ENCODE measurements at regions not wholly inside any gene's neighbourhood (a gene's known extent, or its start where the extent isn't known, plus 50 kb on each side); places are given as distances from the start of the nearest gene placed in this dataset.

DNA sequence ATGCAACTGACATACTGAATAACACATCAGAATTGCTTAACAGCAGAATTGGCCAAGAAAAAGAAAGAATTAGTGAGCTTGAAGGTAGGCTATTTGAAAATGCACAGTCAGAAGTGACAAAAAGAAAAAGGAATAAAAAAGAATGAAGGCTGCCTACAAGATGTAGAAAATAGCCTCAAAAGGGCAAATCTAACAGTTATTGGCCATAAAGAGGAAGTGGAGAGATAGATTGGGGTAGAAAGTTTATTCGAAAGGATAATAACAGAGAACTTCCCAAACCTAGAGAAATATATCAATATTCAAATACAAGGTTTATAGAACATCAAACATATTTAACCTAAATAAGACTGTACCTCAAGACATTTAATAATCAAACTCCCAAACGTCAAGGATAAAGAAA lies 67.5 kb downstream of the ATP6V1G3 start:
- no peak for DNase-seq

DNA sequence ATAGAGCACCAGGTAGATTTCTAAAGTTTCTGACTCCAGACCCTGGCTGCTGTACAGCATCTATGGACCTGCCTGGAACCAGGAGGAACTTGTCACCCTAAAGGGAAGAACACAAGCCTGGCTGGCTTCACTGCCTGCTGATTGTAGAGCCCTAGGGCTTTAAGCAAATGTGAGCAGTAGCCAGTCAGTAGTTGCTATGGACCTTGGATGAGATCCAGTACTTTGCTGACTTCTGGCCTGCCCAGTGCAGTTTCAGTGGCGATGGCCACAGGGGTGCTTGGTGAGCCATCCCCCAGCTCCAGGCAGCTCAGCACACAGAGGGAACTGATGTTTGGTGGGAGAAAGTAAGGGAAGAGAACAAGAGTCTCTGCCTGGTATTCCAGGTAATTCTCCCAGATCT lies 68.4 kb downstream of the ATP6V1G3 start:
- no peak for DNase-seq

DNA sequence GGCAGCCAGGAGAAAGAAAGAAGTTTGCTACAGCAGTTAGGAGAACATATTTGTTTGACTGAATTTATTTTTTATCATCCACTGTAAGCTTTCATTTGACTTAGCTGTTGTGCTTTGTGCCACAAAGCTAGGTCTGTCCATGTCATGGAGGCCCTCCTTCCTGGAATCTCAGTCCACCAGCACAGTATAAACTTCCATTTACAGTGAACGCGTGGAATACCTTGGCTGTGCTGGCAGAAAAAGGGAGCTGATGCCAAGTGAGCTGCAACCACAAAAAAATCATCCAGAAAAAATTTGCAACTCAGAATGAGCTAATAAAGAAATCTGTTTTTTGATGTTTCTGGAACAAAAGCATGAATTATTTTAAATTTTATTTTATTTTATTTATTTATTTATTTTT lies 72.6 kb downstream of the ATP6V1G3 start:
- no peak for DNase-seq

DNA sequence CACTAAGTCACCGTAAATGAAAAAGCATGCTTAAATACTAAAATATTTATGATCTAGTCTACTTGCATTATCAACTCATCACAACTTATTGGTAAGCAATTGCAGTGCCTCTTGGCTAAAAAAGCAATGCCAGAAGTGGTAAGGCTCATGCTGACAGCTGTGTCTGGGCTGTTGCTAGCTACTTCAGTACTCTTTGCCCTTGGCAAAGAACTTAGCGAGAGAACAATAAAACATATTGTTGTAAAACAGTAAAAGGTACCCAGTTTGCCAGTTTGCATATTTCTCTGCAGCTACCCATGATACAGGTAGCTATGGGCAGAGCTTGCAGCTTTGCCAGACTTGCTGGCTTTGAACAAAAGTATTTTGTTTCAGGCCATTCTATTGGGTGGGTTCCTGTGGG lies 73.1 kb downstream of the ATP6V1G3 start:
- DNase-seq: no peak

DNA sequence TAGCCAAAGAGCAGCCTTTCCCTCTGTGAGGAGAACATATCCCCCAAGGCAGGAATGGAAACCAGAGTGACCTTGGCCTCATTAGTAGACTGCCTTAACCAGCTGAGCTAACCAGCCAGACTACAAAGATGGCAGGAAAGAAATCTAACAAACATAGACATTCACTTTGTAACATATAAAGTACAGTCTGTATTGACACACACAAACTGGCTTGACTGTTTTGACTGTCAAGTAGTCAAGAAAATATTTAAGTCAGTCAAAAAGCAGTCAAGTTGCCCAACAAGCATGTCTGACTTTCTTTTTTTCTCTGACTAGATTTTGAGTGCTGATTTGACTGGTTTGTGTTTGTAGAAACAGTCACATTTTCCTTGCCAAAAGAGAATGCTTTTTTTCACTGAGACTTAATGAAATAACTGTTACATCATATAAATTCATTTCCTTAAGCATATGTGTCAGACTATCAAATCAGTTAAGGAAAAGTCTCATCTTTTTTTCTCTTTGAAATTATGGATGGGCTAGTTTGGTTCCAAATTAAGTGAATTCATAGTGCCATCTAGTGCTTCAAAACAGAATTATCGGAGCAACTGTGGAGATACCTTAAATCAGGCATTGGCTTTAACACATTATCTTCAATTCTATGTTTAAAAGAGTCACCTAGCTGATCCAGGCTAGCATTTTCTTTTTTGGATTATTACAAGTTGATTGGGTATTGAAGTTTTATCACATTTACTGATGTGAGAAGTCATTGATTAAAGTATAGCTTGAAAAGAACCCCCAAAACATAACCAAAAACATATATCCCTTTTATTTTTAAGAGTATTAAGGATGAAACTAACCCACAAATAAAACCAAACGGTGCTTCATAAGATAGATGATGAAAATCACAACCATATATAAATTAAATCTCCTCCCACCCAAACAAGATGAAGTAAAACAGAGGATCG lies 75.0 kb downstream of the ATP6V1G3 start:
- DNase-seq: no peak

DNA sequence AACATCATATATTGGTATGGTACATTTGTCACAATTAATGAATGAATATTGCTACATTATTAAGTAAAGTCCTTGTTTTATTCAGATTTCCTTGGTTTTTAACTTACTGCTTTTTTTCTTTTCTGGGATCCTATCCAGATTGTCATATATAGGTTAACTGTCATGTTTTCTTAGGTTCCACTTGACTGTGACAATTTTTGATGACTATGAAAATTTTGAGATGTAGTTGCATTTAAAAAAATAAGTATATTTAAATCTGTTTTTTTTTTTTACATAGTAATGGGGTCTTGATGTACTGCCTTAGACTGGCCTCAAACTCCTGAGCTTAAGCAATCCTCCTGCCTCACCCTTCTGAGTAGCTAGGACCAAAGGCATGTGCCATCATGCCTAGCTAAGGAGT lies 76.8 kb downstream of the ATP6V1G3 start:
- DNase-seq: no peak

DNA sequence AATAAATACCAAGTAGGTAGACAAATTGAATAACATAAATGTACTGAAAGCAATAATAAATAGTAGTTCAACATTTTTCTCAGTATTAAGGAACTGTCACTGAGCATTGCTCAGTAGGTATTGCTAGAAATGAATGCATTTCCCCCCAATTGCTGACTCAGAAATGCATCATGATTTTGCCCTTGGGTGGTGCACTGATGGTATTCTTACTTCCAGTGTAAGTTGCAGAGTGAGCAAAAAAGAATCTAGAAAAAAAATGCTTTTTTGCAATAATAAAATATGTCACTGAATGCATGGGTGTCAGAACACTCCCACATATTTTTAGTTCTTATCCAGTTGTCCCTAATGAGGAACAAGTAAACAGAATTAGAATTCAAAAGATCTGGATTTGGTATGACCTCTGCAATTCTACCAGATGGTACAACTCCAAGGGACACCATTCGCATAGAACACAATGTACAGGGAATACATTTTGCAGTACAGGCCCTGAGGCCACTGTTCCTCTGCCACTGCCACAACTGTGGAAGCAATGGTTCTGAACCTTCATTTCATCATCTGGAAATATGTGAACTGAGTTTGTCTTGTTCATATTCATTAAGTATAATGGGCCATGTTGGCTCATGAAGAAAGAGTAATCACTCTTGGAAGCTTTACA lies 78.0 kb downstream of the ATP6V1G3 start:
- peak; percentile 6 for DNase-seq

DNA sequence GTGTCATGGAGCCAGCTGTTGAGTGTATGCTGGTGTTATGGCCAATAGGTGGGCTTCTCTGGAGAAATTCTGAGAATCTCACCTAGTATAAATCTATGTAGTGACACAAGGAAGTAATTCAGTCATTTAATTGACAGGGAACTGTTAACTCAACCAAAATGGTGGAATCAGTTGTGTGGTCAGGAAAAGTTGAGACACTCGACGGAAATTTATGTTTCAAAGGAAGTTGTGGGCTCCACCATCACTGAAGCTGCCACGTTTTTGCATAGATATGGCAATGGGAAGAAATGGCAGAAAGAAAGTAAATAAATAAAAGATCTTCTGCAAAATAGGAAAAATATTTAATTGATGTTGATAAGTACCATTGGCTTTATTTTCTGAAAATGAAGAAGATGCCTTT lies 84.5 kb downstream of the ATP6V1G3 start:
- DNase-seq: no peak

DNA sequence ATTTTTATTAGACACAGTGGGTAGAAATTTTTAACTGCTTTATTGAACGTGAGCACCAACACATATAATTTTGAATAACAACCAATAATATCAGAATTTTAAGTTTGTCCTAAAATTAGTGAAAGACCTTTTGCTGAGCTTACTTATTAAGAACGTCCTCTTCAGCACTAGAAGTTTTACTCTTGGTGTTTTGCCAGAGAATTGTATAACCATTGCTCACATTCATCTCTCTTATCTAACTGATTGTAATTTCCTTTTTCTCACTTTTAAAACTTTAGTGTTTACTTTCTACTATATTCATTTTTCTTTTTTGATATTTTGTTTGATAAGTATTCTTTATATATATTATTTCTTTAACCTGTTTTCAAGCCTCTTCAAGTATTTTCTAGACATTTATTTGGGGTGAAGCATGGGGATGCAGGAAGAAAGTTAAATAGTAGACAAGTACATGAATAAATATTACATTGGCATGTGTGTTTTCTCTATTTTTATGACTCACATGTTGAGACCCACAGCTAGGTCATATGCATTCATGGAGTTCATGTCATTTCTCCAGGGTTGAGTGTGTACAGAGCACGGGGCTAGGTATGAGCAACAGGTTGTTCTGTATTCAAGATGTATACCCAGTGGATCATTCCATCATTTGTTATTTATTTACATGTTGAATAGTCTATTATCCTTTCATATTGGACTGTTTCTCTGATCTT lies 90.6 kb downstream of the ATP6V1G3 start:
- no peak for DNase-seq

DNA sequence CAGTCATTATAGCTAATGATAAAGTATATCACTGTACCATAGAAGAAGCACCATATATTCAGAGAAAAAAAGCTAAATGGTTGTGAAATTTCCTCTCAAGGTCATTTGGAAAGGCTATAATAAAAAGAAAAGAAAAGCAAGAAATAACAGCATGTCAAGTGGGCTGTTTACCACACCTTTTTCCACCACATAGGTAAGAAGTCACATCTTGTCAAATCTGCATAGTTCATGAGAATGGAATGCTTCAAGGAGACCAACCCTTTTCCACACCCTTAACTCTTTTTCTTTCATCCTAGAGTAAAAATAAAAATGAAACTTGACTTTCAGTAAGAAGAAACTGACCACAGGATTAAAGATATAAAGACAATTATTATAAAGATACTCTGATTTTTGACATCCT lies 91.2 kb downstream of the ATP6V1G3 start:
- no peak for DNase-seq

DNA sequence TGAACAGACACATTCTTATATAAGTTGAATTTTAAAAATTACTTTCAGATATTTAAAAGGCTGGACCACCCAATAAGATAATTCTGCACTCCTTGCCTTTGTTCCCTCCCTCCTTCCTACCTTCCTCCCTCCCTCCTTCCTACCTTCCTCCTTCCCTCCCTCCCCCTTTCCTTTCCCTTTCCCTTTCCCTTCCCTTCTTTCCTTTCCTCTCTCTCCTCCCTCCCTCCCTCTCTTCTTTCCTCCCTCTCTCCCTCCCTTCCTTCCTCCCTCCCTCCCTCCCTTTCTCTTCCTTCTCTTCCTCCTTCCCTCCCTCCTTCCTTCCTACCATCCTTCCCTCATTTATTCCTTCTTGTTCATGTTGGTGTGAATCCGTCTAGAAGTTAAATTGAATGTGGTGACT lies 93.0 kb downstream of the ATP6V1G3 start:
- DNase-seq: no peak

DNA sequence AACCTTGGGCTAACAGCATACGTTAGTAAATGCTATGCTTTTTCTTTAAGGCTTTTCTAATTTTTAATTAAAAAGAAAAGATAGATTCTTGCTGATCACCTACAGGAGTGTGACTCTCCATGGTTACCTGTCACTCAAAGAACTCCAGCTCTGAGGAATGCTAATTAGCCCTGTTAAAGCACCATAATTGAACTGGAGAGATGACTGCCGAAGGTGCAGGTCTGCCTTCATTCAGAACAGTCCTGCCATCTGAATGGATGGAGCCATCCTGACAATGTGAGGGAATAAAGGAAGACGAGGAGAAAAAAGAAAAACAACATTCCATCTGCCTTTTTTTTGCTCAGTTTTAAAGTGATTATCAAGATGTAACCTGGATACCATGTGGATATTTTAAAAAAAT lies 94.6 kb downstream of the ATP6V1G3 start:
- DNase-seq: no peak

DNA sequence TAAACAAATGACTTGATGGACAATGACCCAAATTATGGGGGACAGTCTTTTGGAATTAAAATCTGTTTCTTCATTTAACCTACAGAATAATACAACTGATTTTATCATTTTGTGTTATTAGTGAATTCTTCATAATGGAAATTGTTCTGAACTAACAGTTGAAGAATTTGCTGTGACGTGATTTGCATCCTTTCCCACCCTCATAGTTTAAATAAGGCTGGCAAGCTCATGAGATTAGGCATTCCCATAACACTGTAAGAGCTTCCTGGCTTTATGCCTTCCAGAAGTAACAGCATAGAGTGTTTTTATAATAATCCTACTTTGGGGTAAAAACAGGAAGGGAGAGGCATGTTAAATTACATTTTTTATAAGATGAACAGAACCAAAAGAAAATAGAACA lies 95.7 kb downstream of the ATP6V1G3 start:
- no peak for DNase-seq

DNA sequence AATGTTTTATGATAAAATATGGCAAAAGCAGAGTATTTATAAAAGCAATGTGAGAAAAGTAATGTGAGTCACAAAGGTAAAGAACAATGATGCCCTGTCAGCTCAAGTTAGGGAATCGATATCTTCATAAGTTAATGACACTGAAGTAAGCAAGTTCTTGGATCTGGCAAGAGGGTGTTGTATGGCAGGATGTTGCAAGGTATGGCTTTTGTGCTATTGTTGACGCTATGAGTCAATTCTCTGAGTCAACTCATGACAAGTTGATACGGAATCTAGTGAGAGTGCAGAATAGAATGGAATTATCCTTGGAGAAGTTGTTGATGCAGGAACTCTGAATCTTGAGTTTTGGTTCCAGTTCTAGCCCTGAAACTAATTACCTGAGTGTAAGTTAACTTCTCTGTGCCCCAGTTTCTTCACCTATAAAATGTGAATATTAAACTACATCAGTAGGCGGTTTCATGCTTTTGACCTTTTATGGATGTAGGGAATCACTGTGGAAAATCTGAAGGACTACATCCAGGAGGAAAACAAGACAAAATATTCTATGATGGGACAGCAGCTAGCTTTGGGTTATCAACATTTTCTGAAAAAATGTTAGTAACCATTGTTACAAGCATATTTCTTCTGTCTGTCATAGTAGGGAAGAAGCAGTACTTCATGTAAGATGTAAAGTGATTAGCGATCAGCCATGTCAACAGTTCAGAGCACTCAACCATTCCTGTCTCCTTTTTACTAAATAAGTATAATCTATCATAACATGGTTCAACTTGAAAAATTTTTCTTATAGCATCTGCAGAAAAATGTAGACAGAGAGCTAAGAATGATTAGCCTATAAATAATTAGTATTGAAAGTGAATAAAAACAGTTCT lies 96.9 kb downstream of the ATP6V1G3 start:
- no peak for DNase-seq

DNA sequence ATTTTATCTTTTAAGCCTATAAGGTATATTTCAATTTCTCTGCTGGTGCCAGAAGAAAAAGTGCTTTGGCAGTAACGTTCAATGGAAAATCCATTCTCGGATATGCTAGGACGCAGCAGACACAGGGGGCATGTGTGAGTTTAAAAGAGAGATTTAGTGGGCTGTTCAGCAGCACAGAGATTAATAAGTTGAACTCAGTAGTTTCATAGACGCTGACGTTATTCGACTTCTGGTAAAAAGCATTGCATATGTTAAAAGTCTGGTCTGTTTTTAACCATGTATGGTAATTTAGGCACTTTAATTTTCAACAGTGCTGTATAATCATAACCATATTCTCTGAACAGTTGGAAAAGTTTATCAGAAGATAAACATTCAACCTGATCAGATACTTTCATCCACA lies 99.6 kb downstream of the ATP6V1G3 start:
- no peak for DNase-seq

DNA sequence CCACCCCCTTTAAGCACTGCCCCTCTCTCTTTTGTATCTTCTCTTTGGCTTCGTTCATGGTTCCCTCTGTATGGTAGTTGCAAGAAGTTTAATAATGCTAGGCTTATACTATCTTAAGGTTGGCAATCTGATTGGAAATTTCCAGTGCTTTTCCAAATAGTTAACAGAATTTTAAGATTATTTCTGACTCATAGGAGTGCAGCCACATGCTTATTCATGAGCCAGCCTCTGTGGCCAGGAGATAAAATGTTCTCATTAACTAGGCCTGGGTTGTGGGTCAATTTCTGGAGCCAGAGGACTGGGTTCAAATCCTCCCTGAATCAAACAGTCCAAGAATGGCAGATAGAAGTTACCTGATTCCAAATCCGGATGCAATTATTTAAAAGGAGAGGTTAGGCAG lies 103.1 kb downstream of the ATP6V1G3 start:
- DNase-seq: no peak

DNA sequence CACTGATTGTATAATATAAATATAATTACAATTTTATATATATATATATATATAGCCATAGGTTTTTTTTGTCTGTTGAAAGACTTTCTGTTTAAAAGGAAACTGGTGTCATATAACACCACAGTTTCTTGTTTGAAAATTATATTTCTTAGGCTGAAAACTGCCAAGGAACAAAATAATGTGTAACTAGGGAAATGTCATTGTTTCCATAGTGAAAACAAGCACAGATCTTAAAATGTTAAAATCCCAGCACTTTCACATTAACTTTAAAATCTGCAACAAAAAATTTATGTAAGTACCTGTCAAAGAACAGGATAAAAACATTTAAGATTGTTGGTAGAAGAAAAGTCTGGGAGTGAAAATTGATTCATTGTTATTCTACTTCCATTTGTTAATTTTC lies 104.2 kb downstream of the ATP6V1G3 start:
- no peak for DNase-seq

DNA sequence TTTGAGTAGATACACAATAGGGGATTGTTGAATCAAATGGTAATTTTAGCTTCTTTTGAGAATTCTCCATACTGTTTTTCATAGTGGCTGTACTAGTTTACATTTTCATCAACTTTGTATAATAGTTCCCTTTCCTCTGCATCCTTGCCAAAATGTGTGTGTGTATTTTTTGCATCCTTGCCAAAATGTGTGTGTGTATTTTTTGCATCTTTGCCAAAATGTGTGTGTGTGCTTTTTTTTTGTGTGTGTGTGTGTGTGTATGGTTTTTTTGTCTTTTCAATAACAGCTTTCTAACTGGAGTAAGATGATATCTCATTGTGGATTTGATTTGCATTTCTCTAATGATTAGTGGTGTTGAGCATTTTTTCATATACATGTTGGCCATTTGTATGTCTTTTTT lies 105.4 kb downstream of the ATP6V1G3 start:
- no peak for DNase-seq

DNA sequence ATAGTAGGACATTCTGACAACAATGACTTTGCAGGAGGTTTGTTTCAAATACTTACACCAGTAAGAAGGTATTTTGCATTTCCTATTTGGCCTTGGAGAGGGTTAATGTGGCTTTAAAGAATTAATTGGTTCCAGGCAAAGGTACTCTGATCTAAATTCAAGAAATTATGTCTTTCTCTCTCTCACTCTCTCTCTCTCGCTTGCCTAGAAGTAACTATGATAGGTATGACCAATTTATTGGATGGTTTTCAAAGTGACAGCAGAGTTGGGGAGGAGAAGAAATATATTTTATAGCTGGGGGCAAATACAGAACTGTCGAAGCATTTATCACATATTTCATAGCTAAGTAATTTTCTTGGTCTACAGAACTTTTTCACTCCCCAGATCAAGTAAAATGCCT lies 116.0 kb downstream of the ATP6V1G3 start:
- no peak for DNase-seq

DNA sequence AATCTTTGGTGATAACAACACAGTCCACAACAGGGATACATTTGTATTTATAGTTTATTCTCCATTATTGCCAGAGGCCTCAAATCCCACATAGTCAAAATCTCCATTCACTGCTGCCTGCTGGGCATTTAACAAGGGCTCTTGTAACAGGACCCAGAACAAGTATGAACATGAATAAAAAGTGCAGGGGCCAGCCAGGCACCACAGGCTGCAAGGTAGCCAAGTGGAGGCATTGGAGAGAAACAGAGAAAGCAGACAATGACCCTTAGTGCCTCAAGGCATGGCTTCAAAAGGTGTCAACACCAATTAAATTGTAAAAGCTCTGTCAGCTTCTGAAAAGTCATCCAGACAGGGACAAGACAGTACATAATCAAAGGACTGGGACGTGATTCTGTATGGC lies 116.8 kb downstream of the ATP6V1G3 start:
- no peak for DNase-seq

DNA sequence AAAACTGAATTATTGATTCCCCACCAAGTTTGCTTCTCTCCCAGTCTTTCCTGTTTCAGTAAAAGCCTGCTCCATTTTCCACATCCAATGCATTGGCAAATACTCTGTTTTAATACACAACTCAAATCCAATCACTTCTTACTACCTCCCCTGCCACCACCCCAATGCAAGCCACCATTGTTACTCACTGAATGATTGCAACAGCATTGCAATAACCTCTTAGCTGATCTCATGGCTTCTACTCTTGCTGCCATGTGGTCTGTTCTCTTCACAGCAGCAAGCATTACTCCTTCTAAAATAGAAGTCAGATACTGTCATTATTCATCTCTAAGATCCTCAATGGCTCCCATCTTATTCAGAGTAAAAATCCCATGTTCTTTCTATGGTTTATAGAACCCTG lies 123.4 kb downstream of the ATP6V1G3 start:
- no peak for DNase-seq

DNA sequence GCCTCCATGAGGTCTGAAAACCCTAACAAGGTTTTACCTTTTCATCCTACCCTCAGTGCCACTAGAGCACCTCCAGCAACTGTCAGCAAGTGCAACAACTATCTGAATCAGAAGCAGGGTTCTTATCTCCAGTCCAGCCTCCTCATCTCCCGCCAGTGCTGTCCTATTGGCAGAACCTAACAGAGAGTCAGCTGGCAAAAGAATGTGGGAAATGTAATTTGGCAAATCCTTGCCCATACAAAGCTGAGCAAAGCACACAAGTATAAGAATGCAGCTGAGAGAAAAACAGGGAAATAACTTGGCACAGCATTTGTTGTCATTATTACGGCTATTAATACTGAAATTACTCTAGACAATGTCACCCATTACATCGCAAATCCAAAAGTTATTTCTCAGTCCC lies 124.2 kb downstream of the ATP6V1G3 start:
- DNase-seq: no peak

DNA sequence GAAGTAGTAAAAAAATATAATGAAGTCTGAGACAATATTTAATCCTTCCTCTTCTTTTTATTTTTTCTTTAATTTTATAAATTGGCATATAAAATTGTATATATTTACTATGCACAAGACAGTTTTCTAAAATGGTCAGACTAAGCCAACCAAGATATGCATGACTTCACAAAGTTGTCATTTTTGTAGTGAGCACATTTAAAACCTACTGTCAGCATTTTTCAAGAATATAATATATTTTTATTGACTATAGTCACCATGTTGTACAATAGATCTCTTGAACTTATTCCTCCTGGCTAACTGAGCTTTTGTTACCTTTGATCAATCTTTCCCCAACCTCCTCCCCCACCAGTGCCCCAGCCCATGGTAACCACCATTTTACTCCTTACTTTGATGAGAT lies 129.2 kb downstream of the ATP6V1G3 start:
- DNase-seq: no peak

Measured in activated naive CD4-positive, alpha-beta T cell treated with Interleukin-2 at 50 U/mL for 16 hours (primary cell).